ENCODE measurements at regions not wholly inside any gene's neighbourhood (a gene's known extent, or its start where the extent isn't known, plus 50 kb on each side); places are given as distances from the start of the nearest gene placed in this dataset.

DNA sequence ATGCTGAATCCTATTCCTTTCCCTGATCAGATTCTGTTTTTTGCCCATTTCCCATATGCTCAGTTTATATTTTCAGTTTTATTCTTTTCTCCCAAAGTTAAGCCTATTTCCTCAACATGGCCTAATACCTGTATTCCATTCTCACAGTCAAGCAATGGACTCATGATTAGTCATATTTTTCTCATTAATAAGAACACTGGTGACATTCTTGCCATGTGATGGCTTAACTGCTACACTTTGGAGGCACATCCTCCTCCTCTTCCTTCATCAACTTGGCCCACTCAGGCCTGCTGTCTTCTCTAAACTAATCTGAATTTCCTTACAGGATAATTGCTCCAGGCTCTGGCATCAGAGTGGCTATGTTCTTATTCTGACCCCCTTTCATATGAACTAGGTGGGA is 679.2 kb downstream of the NYAP2 start:
- H3K27ac ChIP-seq, result no peak overlapping the region

GRCh38 chr2:226077841-226078240 is 678.3 kb downstream of the NYAP2 start:
- no peak overlapping the region for H3K27ac ChIP-seq
- no peak for TF ChIP-seq ZFX (IDR thresholded peaks at IDR 0.05)
- TF ChIP-seq, protein P1, sequence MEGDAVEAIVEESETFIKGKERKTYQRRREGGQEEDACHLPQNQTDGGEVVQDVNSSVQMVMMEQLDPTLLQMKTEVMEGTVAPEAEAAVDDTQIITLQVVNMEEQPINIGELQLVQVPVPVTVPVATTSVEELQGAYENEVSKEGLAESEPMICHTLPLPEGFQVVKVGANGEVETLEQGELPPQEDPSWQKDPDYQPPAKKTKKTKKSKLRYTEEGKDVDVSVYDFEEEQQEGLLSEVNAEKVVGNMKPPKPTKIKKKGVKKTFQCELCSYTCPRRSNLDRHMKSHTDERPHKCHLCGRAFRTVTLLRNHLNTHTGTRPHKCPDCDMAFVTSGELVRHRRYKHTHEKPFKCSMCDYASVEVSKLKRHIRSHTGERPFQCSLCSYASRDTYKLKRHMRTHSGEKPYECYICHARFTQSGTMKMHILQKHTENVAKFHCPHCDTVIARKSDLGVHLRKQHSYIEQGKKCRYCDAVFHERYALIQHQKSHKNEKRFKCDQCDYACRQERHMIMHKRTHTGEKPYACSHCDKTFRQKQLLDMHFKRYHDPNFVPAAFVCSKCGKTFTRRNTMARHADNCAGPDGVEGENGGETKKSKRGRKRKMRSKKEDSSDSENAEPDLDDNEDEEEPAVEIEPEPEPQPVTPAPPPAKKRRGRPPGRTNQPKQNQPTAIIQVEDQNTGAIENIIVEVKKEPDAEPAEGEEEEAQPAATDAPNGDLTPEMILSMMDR (conservative IDR thresholded peaks at IDR 0.05), result no peak

More for the DNA sequence above, 679.2 kb downstream of the NYAP2 start:
- TF ChIP-seq, protein P1 (conservative IDR thresholded peaks at IDR 0.05), result no peak
- TF ChIP-seq ZFX (IDR thresholded peaks at IDR 0.05), result no peak

DNA sequence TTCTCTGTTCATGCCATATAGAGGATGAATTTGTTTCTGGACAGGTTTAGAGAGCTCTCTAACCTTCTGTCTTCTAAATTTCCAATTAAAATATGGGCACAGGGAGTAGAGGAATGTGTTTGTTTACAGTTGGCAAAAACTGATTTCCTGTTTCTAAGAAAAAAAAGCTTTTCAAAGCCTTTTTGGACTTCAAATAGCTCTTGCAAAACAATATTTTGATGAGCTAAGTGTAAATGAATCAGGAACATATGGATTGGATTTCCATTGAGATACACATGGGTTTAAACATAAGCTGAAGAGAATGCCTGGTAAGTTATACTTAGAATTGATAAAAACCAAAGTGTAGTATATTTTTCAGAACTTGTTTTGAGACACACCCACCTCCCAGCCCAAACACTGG is 677.5 kb downstream of the NYAP2 start:
- TF ChIP-seq, protein P1 (conservative IDR thresholded peaks at IDR 0.05), result no peak
- H3K27ac ChIP-seq, result no peak overlapping the region

- TF ChIP-seq ZFX (IDR thresholded peaks at IDR 0.05), result no peak
- TF ChIP-seq, protein P1 (conservative IDR thresholded peaks at IDR 0.05), result no peak
- no peak overlapping the region for H3K27ac ChIP-seq
Measured at GRCh38 chr2:226076529-226076928, 677.0 kb downstream of the NYAP2 start.

DNA sequence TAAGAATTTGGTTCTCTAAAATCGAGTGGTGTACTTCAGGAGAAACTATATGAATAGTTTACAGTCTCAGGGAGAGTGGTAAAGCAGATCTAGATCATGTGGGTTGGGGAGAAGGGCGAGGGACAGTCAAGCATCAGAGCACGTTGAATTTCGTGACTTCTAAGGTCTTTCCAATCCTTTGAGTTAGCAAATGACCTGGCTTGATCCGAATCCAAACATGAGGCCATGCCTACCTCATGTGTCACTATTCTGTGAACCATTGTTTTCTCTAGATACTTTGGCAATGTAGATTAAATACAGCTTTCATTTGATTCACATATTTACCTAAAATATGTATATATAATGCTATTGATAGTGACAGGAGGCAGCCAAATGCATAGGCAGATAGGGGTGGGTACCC is 674.9 kb downstream of the NYAP2 start:
- TF ChIP-seq, protein P1 (conservative IDR thresholded peaks at IDR 0.05), result no peak
- TF ChIP-seq ZFX (IDR thresholded peaks at IDR 0.05), result no peak
- no peak overlapping the region for H3K27ac ChIP-seq

- no peak overlapping the region for H3K27ac ChIP-seq
- TF ChIP-seq ZFX (IDR thresholded peaks at IDR 0.05), result no peak
- TF ChIP-seq, protein P1 (conservative IDR thresholded peaks at IDR 0.05), result no peak
Measured at GRCh38 chr2:226073496-226074160, 674.1 kb downstream of the NYAP2 start.

DNA sequence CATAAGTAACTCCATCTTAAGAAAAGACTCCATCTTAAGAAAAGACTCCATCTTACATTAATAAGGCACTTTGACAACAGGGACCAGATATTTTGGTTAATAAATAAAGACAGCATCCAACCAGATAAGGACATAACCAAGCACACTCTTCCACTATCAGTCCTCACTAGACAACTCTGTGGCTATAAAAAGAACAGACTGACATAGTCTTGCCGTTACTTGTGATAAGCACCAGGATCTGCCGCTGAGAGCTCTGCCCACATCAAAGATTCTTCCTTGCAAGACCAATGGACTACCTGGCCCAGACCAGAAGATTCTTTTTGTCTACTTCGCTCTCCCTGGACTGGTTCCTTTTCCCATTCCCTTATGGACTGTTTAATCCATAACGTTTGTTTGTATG is 667.4 kb downstream of the NYAP2 start:
- H3K27ac ChIP-seq, result no peak overlapping the region
- TF ChIP-seq, protein P1 (conservative IDR thresholded peaks at IDR 0.05), result no peak
- no peak for TF ChIP-seq ZFX (IDR thresholded peaks at IDR 0.05)
